Osteoblast (primary cell): ENCODE measurements at regions not wholly inside any gene's neighbourhood (a gene's known extent, or its start where the extent isn't known, plus 50 kb on each side); places are given as distances from the start of the nearest gene placed in this dataset.

Source experiments
- DNase-seq: peaks from one replicate; pipeline ENCODE4 v3.0.0; 2011; ENCODE audit warnings: low spot score, mixed read lengths; ENCODE audit not compliant: insufficient read length; ENCODE audit errors: missing footprints
- H2AFZ ChIP-seq: 2 replicates; pipeline ENCODE4 v1.6.0; 2011; ENCODE audit warnings: mild to moderate bottlenecking, low read length
- H3K27ac ChIP-seq: 2 replicates; pipeline ENCODE4 v1.5.1; 2011; ENCODE audit warnings: mild to moderate bottlenecking, low read depth, low read length, moderate library complexity
- H3K27me3 ChIP-seq: 2 replicates; pipeline ENCODE4 v1.6.0; 2012; ENCODE audit warnings: mild to moderate bottlenecking, control low read depth, inconsistent platforms, low read length, moderate library complexity; ENCODE audit not compliant: insufficient read depth
- H3K36me3 ChIP-seq: 2 replicates; pipeline ENCODE4 v1.5.1; 2011; ENCODE audit warnings: mild to moderate bottlenecking, low read length, control low read depth, moderate library complexity; ENCODE audit not compliant: insufficient read depth
- H3K4me1 ChIP-seq: 2 replicates; pipeline ENCODE4 v1.5.1; 2011; ENCODE audit warnings: mild to moderate bottlenecking, low read length, control low read depth, moderate library complexity; ENCODE audit not compliant: insufficient read depth
- H3K4me2 ChIP-seq: 2 replicates; pipeline ENCODE4 v1.6.0; 2011; ENCODE audit warnings: mild to moderate bottlenecking, low read length; ENCODE audit not compliant: insufficient read depth
- H3K4me3 ChIP-seq: fragments of 200-600 bp; sonication (generic); 3 replicates; pipeline ENCODE4 v1.5.1; 2012; ENCODE audit warnings: mild to moderate bottlenecking, low read length, inconsistent platforms; ENCODE audit not compliant: insufficient read depth
- H3K79me2 ChIP-seq: 2 replicates; pipeline ENCODE4 v1.6.0; 2012; ENCODE audit warnings: mild to moderate bottlenecking, low read length, control low read depth, inconsistent platforms; ENCODE audit not compliant: insufficient read depth
- H3K9me3 ChIP-seq: 2 replicates; pipeline ENCODE4 v1.5.1; 2011; ENCODE audit warnings: low read depth, low read length, control low read depth
- H4K20me1 ChIP-seq: 2 replicates; pipeline ENCODE4 v1.6.0; 2012; ENCODE audit warnings: mild to moderate bottlenecking, low read length, control low read depth; ENCODE audit not compliant: insufficient read depth
- CTCF ChIP-seq: IDR thresholded peaks from 2 replicates; pipeline ENCODE4 v1.5.1; 2011; ENCODE audit warnings: mild to moderate bottlenecking, low read depth, low read length, moderate library complexity; ENCODE audit errors: extremely low read depth

GRCh38 chr22:49136041-49136815, 691.4 kb downstream of the BRD1 start:
- Histone ChIP-seq H3K79me2 (no peaks in the 10 kb centered on the region), H4K20me1 (no peaks in the 10 kb centered on the region), H3K4me3 (no peak overlapping the region), H3K9me3 (peaks cover 3% of the 10 kb centered on the region), H3K27ac (no peak overlapping the region), H3K4me1 (no peaks in the 10 kb centered on the region), H3K4me2 (no peak overlapping the region), H2AFZ (no peak overlapping the region), H3K27me3 (no peaks in the 10 kb centered on the region), H3K36me3 (no peaks in the 10 kb centered on the region)
- no peak for DNase-seq
- TF ChIP-seq CTCF: no peak

- H3K9me3 ChIP-seq: peaks cover 3% of the 10 kb centered on the region
- H4K20me1 ChIP-seq: no peaks in the 10 kb centered on the region
- H3K27ac ChIP-seq: no peak overlapping the region
- H3K36me3 ChIP-seq: no peaks in the 10 kb centered on the region
- DNase-seq: peak; percentile 47
- no peak for TF ChIP-seq CTCF
- H3K79me2 ChIP-seq: no peaks in the 10 kb centered on the region
- no peak overlapping the region for H2AFZ ChIP-seq
- no peak overlapping the region for H3K4me2 ChIP-seq
- no peak overlapping the region for H3K4me3 ChIP-seq
- no peaks in the 10 kb centered on the region for H3K4me1 ChIP-seq
- no peaks in the 10 kb centered on the region for H3K27me3 ChIP-seq
Measured at GRCh38 chr22:49134076-49134475, 693.6 kb downstream of the BRD1 start.

- Histone ChIP-seq H3K9me3 (peaks cover 3% of the 10 kb centered on the region), H3K4me1 (no peaks in the 10 kb centered on the region), H3K79me2 (no peaks in the 10 kb centered on the region), H3K36me3 (no peaks in the 10 kb centered on the region), H2AFZ (no peak overlapping the region), H3K4me3 (no peak overlapping the region), H3K4me2 (no peak overlapping the region), H4K20me1 (no peaks in the 10 kb centered on the region), H3K27me3 (no peaks in the 10 kb centered on the region), H3K27ac (no peak overlapping the region)
- DNase-seq: no peak
- no peak for TF ChIP-seq CTCF
Measured at GRCh38 chr22:49133541-49133940, 694.1 kb downstream of the BRD1 start.

- H3K36me3 ChIP-seq: no peaks in the 10 kb centered on the region
- no peak overlapping the region for H3K27ac ChIP-seq
- H3K4me3 ChIP-seq: no peak overlapping the region
- H4K20me1 ChIP-seq: no peaks in the 10 kb centered on the region
- peaks cover 3% of the 10 kb centered on the region for H3K9me3 ChIP-seq
- H2AFZ ChIP-seq: no peak overlapping the region
- H3K4me1 ChIP-seq: no peaks in the 10 kb centered on the region
- no peaks in the 10 kb centered on the region for H3K27me3 ChIP-seq
- TF ChIP-seq CTCF: no peak
- no peak for DNase-seq
- H3K79me2 ChIP-seq: no peaks in the 10 kb centered on the region
- H3K4me2 ChIP-seq: no peak overlapping the region
Measured at GRCh38 chr22:49132009-49132408, 695.7 kb downstream of the BRD1 start.
